ENCODE measurements at regions not wholly inside any gene's neighbourhood (a gene's known extent, or its start where the extent isn't known, plus 50 kb on each side); places are given as distances from the start of the nearest gene placed in this dataset.
"Not testable (repeated sequence)": the region's sequence is repeated elsewhere in the genome, so short reads cannot be mapped to it uniquely, and the experiment has no call there.

DNA sequence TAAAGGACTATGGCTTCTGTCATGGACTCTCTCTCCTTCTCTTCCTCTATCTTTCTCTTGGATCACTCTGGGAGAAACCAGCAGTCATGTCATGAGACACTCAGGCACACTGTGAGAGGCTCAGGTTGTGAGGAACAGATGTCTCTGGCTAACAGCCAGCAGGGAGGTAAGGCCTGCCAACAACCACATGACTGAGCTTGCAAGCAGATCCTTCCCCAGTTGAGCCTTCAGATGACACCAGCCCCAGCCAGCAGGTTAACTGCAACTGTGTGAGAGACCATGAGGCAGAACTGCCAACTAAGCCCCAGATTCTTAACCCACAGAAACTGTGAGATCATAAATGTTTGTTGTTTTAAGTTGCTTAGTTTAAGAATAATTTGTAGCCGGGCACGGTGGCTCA, 90.6 kb downstream of the VCPKMT start:
- no peaks in the 10 kb centered on the region for H3K36me3 ChIP-seq (ENCODE audit: low read depth)
- no peaks in the 10 kb centered on the region for H3K9me2 ChIP-seq (ENCODE audit: insufficient read depth)
- H3K4me1 ChIP-seq (ENCODE audit: insufficient read depth), result peaks cover 18% of the 10 kb centered on the region
- no peak overlapping the region for H3K9ac ChIP-seq
- no peak overlapping the region for H2AFZ ChIP-seq
- no peaks in the 10 kb centered on the region for H3K79me2 ChIP-seq (ENCODE audit: insufficient read depth)
- no peak overlapping the region for H3K27ac ChIP-seq
- TF ChIP-seq EZH2phosphoT487 (IDR thresholded peaks at IDR 0.05; ENCODE audit: insufficient read depth, low read depth) (no peak), EZH2 (IDR thresholded peaks at IDR 0.05; ENCODE audit: insufficient read depth, poor library complexity, severe bottlenecking) (no peak)
- in situ Hi-C loops (cut with MboI), result no loop called here
- DNase-seq, result no peak
- no peaks in the 10 kb centered on the region for H4K20me1 ChIP-seq (ENCODE audit: insufficient read depth)
- no peak overlapping the region for H3K4me2 ChIP-seq (ENCODE audit: unreplicated experiment)
- H3K4me3 ChIP-seq, result no peak overlapping the region
- 91% methylated on average over 2 of the region's 2 CpGs for WGBS, 2 experiments (ENCODE audit: low coverage in 1 of 2, low lambda C conversion rate in 2 of 2, missing lambda C conversion rate in 2 of 2)
- no peaks in the 10 kb centered on the region for H3K27me3 ChIP-seq (replicated peaks; ENCODE audit: insufficient read depth)
- H3F3A ChIP-seq (ENCODE audit: insufficient read depth), result peaks cover 32% of the 10 kb centered on the region
- H3K9me3 ChIP-seq (ENCODE audit: low read depth), result no peaks in the 10 kb centered on the region

DNA sequence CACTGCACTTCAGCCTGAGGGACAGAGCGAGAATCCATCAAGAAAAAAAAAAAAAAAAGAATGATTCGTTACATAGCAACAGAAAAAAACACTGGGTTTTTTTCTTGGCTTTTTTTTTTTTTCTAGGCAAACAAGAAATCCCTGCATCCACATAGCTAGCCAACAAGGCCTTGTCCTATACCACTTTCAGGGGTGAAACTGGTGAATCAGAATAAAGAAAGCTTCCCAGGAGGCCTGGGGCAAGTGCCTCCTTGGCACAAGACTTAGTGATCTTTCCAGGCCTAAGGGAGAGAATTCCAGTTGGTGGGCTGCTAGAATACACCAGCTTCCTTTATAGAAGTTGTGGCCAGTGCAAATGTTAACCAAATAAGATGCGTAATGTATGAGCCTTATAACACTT, 90.0 kb downstream of the VCPKMT start:
- no peak overlapping the region for H3K4me2 ChIP-seq (ENCODE audit: unreplicated experiment)
- no peak for TF ChIP-seq EZH2 (IDR thresholded peaks at IDR 0.05; ENCODE audit: insufficient read depth, poor library complexity, severe bottlenecking)
- TF ChIP-seq EZH2phosphoT487 (IDR thresholded peaks at IDR 0.05; ENCODE audit: insufficient read depth, low read depth), result no peak
- no peaks in the 10 kb centered on the region for H3K36me3 ChIP-seq (ENCODE audit: low read depth)
- no peak for DNase-seq
- in situ Hi-C loops (cut with MboI), result no loop called here
- 96% methylated on average over 3 of the region's 3 CpGs for WGBS, 2 experiments (ENCODE audit: low coverage in 1 of 2, low lambda C conversion rate in 2 of 2, missing lambda C conversion rate in 2 of 2)
- H3F3A ChIP-seq (ENCODE audit: insufficient read depth), result peaks cover 37% of the 10 kb centered on the region
- H3K9me3 ChIP-seq (ENCODE audit: low read depth), result no peaks in the 10 kb centered on the region
- no peak overlapping the region for H3K4me3 ChIP-seq
- H3K79me2 ChIP-seq (ENCODE audit: insufficient read depth), result no peaks in the 10 kb centered on the region
- no peak overlapping the region for H2AFZ ChIP-seq
- H3K27me3 ChIP-seq (replicated peaks; ENCODE audit: insufficient read depth), result no peaks in the 10 kb centered on the region
- no peaks in the 10 kb centered on the region for H4K20me1 ChIP-seq (ENCODE audit: insufficient read depth)
- peaks cover 22% of the 10 kb centered on the region for H3K4me1 ChIP-seq (ENCODE audit: insufficient read depth)
- H3K9ac ChIP-seq, result no peak overlapping the region
- H3K9me2 ChIP-seq (ENCODE audit: insufficient read depth), result no peaks in the 10 kb centered on the region; the same call in 1 of the 2 replicates
- H3K27ac ChIP-seq, result no peak overlapping the region

- no peak overlapping the region for H3K9ac ChIP-seq
- H3F3A ChIP-seq (ENCODE audit: insufficient read depth), result peaks cover 44% of the 10 kb centered on the region
- no peaks in the 10 kb centered on the region; the same call in 1 of the 2 replicates for H3K9me2 ChIP-seq (ENCODE audit: insufficient read depth)
- no peak overlapping the region for H3K4me2 ChIP-seq (ENCODE audit: unreplicated experiment)
- no peak for TF ChIP-seq EZH2phosphoT487 (IDR thresholded peaks at IDR 0.05; ENCODE audit: insufficient read depth, low read depth)
- TF ChIP-seq EZH2 (IDR thresholded peaks at IDR 0.05; ENCODE audit: insufficient read depth, poor library complexity, severe bottlenecking), result no peak
- in situ Hi-C loops (cut with MboI), result no loop called here
- H4K20me1 ChIP-seq (ENCODE audit: insufficient read depth), result no peaks in the 10 kb centered on the region
- H3K27me3 ChIP-seq (replicated peaks; ENCODE audit: insufficient read depth), result no peaks in the 10 kb centered on the region
- H3K9me3 ChIP-seq (ENCODE audit: low read depth), result no peaks in the 10 kb centered on the region
- 77 to 85% methylated on average over 4 of the region's 4 CpGs for WGBS, 2 experiments (ENCODE audit: low coverage in 1 of 2, low lambda C conversion rate in 2 of 2, missing lambda C conversion rate in 2 of 2)
- H3K4me3 ChIP-seq, result no peak overlapping the region
- H2AFZ ChIP-seq, result no peak overlapping the region
- DNase-seq, result no peak
- no peaks in the 10 kb centered on the region for H3K79me2 ChIP-seq (ENCODE audit: insufficient read depth)
- H3K4me1 ChIP-seq (ENCODE audit: insufficient read depth), result peaks cover 32% of the 10 kb centered on the region
- H3K36me3 ChIP-seq (ENCODE audit: low read depth), result no peaks in the 10 kb centered on the region
- H3K27ac ChIP-seq, result no peak overlapping the region
These were observed 88.6 kb downstream of the VCPKMT start for GRCh38 chr14:50027816-50028215.

DNA sequence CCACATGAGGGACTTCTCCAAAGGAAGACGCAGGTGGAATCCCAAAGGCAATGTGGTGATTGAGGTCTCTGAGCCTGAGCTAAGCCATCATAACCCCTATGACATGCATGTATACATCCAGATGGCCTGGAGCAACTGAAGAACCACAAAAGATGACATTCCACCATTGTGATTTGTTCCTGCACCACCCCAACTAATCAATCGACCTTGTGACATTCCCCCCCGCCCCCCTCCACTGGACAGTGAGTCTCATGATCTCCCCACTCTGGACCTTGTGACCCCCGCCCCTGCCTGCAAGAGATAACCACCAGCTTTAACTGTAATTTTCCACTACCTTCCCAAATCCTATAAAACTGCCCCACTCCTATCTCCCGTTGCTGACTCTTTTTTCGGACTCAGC, 87.9 kb downstream of the VCPKMT start:
- in situ Hi-C loops (cut with MboI), result no loop called here

GRCh38 chr14:50030036-50030435, 86.3 kb downstream of the VCPKMT start:
- Histone ChIP-seq H3K4me2 (ENCODE audit: unreplicated experiment) (no peak overlapping the region), H3K36me3 (ENCODE audit: low read depth) (no peaks in the 10 kb centered on the region), H3K27me3 (replicated peaks; ENCODE audit: insufficient read depth) (no peaks in the 10 kb centered on the region), H3K9ac (no peak overlapping the region), H4K20me1 (ENCODE audit: insufficient read depth) (no peaks in the 10 kb centered on the region), H3K4me1 (ENCODE audit: insufficient read depth) (peaks cover 13% of the 10 kb centered on the region), H3F3A (ENCODE audit: insufficient read depth) (peaks cover 22% of the 10 kb centered on the region), H3K9me2 (ENCODE audit: insufficient read depth) (no peaks in the 10 kb centered on the region; the same call in 1 of the 2 replicates), H3K79me2 (ENCODE audit: insufficient read depth) (no peaks in the 10 kb centered on the region), H2AFZ (no peak overlapping the region), H3K4me3 (no peak overlapping the region), H3K27ac (no peak overlapping the region), H3K9me3 (ENCODE audit: low read depth) (no peaks in the 10 kb centered on the region)
- in situ Hi-C loops (cut with MboI), result no loop called here
- TF ChIP-seq EZH2 (IDR thresholded peaks at IDR 0.05; ENCODE audit: insufficient read depth, poor library complexity, severe bottlenecking) (no peak), EZH2phosphoT487 (IDR thresholded peaks at IDR 0.05; ENCODE audit: insufficient read depth, low read depth) (no peak)
- no peak for DNase-seq
- WGBS, 2 experiments (ENCODE audit: low coverage in 1 of 2, low lambda C conversion rate in 2 of 2, missing lambda C conversion rate in 2 of 2), result 96 to 97% methylated on average over 2 of the region's 2 CpGs

More for the DNA sequence above, 87.9 kb downstream of the VCPKMT start:
- Histone ChIP-seq H3F3A (ENCODE audit: insufficient read depth) (peaks cover 38% of the 10 kb centered on the region), H3K27ac (no peak overlapping the region), H3K27me3 (replicated peaks; ENCODE audit: insufficient read depth) (no peaks in the 10 kb centered on the region), H4K20me1 (ENCODE audit: insufficient read depth) (no peaks in the 10 kb centered on the region), H3K36me3 (ENCODE audit: low read depth) (no peaks in the 10 kb centered on the region), H2AFZ (no peak overlapping the region), H3K4me2 (ENCODE audit: unreplicated experiment) (no peak overlapping the region), H3K79me2 (ENCODE audit: insufficient read depth) (no peaks in the 10 kb centered on the region), H3K9ac (no peak overlapping the region), H3K9me3 (ENCODE audit: low read depth) (no peaks in the 10 kb centered on the region), H3K4me1 (ENCODE audit: insufficient read depth) (peaks cover 26% of the 10 kb centered on the region), H3K9me2 (ENCODE audit: insufficient read depth) (no peaks in the 10 kb centered on the region; the same call in 1 of the 2 replicates), H3K4me3 (no peak overlapping the region)
- WGBS, 2 experiments (ENCODE audit: low coverage in 1 of 2, low lambda C conversion rate in 2 of 2, missing lambda C conversion rate in 2 of 2), result 84 to 96% methylated on average over 6 of the region's 6 CpGs
- no peak for DNase-seq
- TF ChIP-seq EZH2phosphoT487 (IDR thresholded peaks at IDR 0.05; ENCODE audit: insufficient read depth, low read depth) (no peak), EZH2 (IDR thresholded peaks at IDR 0.05; ENCODE audit: insufficient read depth, poor library complexity, severe bottlenecking) (no peak)

DNA sequence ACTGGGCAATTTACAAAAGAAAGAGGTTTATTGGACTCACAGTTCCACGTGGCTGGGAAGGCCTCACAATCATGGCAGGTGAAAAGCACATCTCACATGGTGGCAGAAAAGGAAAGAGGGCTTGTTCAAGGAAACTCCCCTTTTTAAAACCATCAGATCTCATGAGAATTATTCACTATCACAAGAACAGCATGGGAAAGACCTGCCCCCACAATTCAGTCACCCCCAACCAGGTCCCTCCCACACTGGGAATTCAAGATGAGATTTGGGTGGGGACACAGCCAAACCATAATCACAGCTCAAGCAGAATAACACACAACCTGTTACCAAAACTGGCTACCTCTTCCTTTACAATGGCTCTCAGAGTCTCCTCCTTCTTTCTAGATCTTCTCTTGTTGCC, 85.5 kb downstream of the VCPKMT start:
- H3K9ac ChIP-seq; H3K36me3 ChIP-seq (ENCODE audit: low read depth); H3K4me3 ChIP-seq; DNase-seq; H3K4me2 ChIP-seq (ENCODE audit: unreplicated experiment); H3K9me2 ChIP-seq (ENCODE audit: insufficient read depth); H4K20me1 ChIP-seq (ENCODE audit: insufficient read depth); H3K27me3 ChIP-seq (replicated peaks; ENCODE audit: insufficient read depth); H3K79me2 ChIP-seq (ENCODE audit: insufficient read depth); in situ Hi-C loops (cut with MboI); H3K9me3 ChIP-seq (ENCODE audit: low read depth): not testable (repeated sequence)
- Histone ChIP-seq H2AFZ (peak overlapping the region; percentile 82), H3K4me1 (ENCODE audit: insufficient read depth) (peaks cover 13% of the 10 kb centered on the region), H3F3A (ENCODE audit: insufficient read depth) (peaks cover 16% of the 10 kb centered on the region), H3K27ac (peak overlapping the region; percentile 87)
- 95 to 96% methylated on average over 1 of the region's 1 CpG for WGBS, 2 experiments (ENCODE audit: low coverage in 1 of 2, low lambda C conversion rate in 2 of 2, missing lambda C conversion rate in 2 of 2)
